Transverse colon (tissue), 4 donors: ENCODE measurements at regions not wholly inside any gene's neighbourhood (a gene's known extent, or its start where the extent isn't known, plus 50 kb on each side); places are given as distances from the start of the nearest gene placed in this dataset.

Experiments
- EP300 ChIP-seq: sonication (generic); formaldehyde crosslinking; IDR thresholded peaks from one replicate; pipeline ENCODE4 v1.6.1; 2017; ENCODE audit warnings: antibody characterized with exemption, low read depth
- POLR2A ChIP-seq: fragments of 450-650 bp; IDR thresholded peaks from one replicate; pipeline ENCODE4 v1.6.1; 2016; ENCODE audit warnings: antibody characterized with exemption, mild to moderate bottlenecking, moderate library complexity
- POLR2AphosphoS5 ChIP-seq, 3 donors: sonication (generic); formaldehyde crosslinking; IDR thresholded peaks; one replicate each; pipeline ENCODE4 v1.6.1; 2016; ENCODE audit warnings: antibody characterized with exemption in 3 of 3
- TF ChIP-seq, protein P1 (sequence below), 5 experiments: fragments of 200-600 bp in 3 of 5; fragments of 450-650 bp in 2 of 5; sonication (generic) in 3 of 5; IDR thresholded peaks; 1 replicate in 2 of 5; 2 replicates in 3 of 5; pipeline ENCODE4 v1.5.1; 2016 to 2017; ENCODE audit warnings: antibody characterized with exemption in 5 of 5, inconsistent platforms in 3 of 5, mild to moderate bottlenecking in 2 of 5, moderate library complexity in 1 of 5

DNA sequence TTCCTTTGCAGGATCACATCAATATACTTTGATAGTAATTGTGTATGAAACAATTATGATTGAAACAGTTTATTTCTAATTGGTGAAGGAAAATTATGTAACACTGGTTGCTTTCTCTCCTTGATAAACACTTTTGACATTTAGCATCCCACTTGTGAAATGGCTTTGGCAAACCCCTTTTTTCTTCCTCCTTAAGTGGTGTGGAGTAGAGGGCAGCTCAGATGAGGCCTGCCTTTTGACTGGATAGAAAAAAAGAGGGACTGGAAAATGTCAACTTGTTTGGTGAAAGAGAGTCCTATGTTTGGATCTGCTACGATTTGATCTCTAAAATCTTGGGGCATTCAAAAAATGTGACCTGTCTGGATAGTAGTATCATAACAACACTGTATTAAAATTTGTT lies 318.3 kb downstream of the MEIS1 start:
- TF ChIP-seq, protein P1, sequence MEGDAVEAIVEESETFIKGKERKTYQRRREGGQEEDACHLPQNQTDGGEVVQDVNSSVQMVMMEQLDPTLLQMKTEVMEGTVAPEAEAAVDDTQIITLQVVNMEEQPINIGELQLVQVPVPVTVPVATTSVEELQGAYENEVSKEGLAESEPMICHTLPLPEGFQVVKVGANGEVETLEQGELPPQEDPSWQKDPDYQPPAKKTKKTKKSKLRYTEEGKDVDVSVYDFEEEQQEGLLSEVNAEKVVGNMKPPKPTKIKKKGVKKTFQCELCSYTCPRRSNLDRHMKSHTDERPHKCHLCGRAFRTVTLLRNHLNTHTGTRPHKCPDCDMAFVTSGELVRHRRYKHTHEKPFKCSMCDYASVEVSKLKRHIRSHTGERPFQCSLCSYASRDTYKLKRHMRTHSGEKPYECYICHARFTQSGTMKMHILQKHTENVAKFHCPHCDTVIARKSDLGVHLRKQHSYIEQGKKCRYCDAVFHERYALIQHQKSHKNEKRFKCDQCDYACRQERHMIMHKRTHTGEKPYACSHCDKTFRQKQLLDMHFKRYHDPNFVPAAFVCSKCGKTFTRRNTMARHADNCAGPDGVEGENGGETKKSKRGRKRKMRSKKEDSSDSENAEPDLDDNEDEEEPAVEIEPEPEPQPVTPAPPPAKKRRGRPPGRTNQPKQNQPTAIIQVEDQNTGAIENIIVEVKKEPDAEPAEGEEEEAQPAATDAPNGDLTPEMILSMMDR (IDR thresholded peaks at IDR 0.05): no peak
- no peak for TF ChIP-seq POLR2A
- no peak for TF ChIP-seq EP300
- peak in 2 of 3 donors; percentile 42 to 49 for TF ChIP-seq POLR2AphosphoS5 (IDR thresholded peaks at IDR 0.05)
